H9 (cell line): ENCODE measurements at regions not wholly inside any gene's neighbourhood (a gene's known extent, or its start where the extent isn't known, plus 50 kb on each side); places are given as distances from the start of the nearest gene placed in this dataset.

Experiments used
- DNase-seq: peaks from one replicate; pipeline ENCODE4 v3.0.0-alpha.2; 2017
- H2AFZ ChIP-seq: one replicate; pipeline ENCODE4 v1.6.1; 2013; ENCODE audit warnings: mild to moderate bottlenecking, low read length, control low read depth, moderate library complexity
- H2AK5ac ChIP-seq: 2 replicates; pipeline ENCODE4 v1.6.1; 2013; ENCODE audit warnings: low read length, control low read depth, mixed read lengths; ENCODE audit not compliant: insufficient read length
- H2BK120ac ChIP-seq: one replicate; pipeline ENCODE4 v1.6.1; 2013; ENCODE audit warnings: low read depth, mild to moderate bottlenecking, low read length, control low read depth, inconsistent platforms; ENCODE audit not compliant: poor library complexity, severe bottlenecking
- H2BK12ac ChIP-seq: 2 replicates; pipeline ENCODE4 v1.6.1; 2013; ENCODE audit warnings: low read length, control low read depth, mixed read lengths, low read depth; ENCODE audit not compliant: insufficient read length
- H2BK15ac ChIP-seq: 2 replicates; pipeline ENCODE4 v1.6.1; 2013; ENCODE audit warnings: low read depth, low read length, control low read depth
- H2BK20ac ChIP-seq: one replicate; pipeline ENCODE4 v1.6.1; 2013; ENCODE audit warnings: low read depth, mild to moderate bottlenecking, low read length, control low read depth, inconsistent platforms; ENCODE audit not compliant: poor library complexity, severe bottlenecking
- H2BK5ac ChIP-seq: 2 replicates; pipeline ENCODE4 v1.6.1; 2013; ENCODE audit warnings: low read length, control low read depth, mixed read lengths; ENCODE audit not compliant: insufficient read length
- H3K14ac ChIP-seq: 2 replicates; pipeline ENCODE4 v1.6.1; 2013; ENCODE audit warnings: low read length, control low read depth; ENCODE audit not compliant: insufficient read depth
- H3K18ac ChIP-seq: 2 replicates; pipeline ENCODE4 v1.6.1; 2013; ENCODE audit warnings: low read depth, mild to moderate bottlenecking, mixed read lengths, low read length, control low read depth; ENCODE audit not compliant: insufficient read length
- H3K23ac ChIP-seq: 2 replicates; pipeline ENCODE4 v1.6.1; 2013; ENCODE audit warnings: low read length, control low read depth, mixed read lengths, low read depth; ENCODE audit not compliant: insufficient read length
- H3K23me2 ChIP-seq: 2 replicates; pipeline ENCODE4 v1.6.1; 2013; ENCODE audit warnings: low read depth, mild to moderate bottlenecking, mixed read lengths, low read length, control low read depth; ENCODE audit not compliant: insufficient read length, poor library complexity, severe bottlenecking
- H3K27ac ChIP-seq: 2 replicates; pipeline ENCODE4 v1.5.1; 2013; ENCODE audit warnings: low read length, control low read depth, mixed read lengths, low read depth; ENCODE audit not compliant: insufficient read length
- H3K27me3 ChIP-seq: 2 replicates; pipeline ENCODE4 v1.6.1; 2013; ENCODE audit warnings: low read length, control low read depth, inconsistent platforms; ENCODE audit not compliant: insufficient read depth
- H3K4ac ChIP-seq: 2 replicates; pipeline ENCODE4 v1.6.1; 2013; ENCODE audit warnings: low read depth, mild to moderate bottlenecking, control low read depth, inconsistent platforms, low read length, moderate library complexity
- H3K4me1 ChIP-seq: 2 replicates; pipeline ENCODE4 v1.6.1; 2013; ENCODE audit warnings: low read length, control low read depth, inconsistent platforms; ENCODE audit not compliant: insufficient read depth
- H3K4me2 ChIP-seq: 2 replicates; pipeline ENCODE4 v1.6.1; 2013; ENCODE audit warnings: low read length, control low read depth, mixed read lengths; ENCODE audit not compliant: insufficient read length, insufficient read depth
- H3K56ac ChIP-seq: 2 replicates; pipeline ENCODE4 v1.6.1; 2013; ENCODE audit warnings: low read depth, mild to moderate bottlenecking, mixed read lengths, low read length, control low read depth; ENCODE audit not compliant: insufficient read length
- H3K79me1 ChIP-seq: 2 replicates; pipeline ENCODE4 v1.6.1; 2013; ENCODE audit warnings: low read depth, mild to moderate bottlenecking, moderate library complexity, low read length, control low read depth, inconsistent platforms; ENCODE audit not compliant: insufficient read depth, poor library complexity, severe bottlenecking
- H3K79me2 ChIP-seq: 2 replicates; pipeline ENCODE4 v1.6.1; 2013; ENCODE audit warnings: low read length, control low read depth, inconsistent platforms; ENCODE audit not compliant: insufficient read depth
- H3K9ac ChIP-seq: 2 replicates; pipeline ENCODE4 v1.6.1; 2013; ENCODE audit warnings: low read length, control low read depth, mixed read lengths; ENCODE audit not compliant: insufficient read length; ENCODE audit errors: extremely low read depth
- H3K9me3 ChIP-seq: one replicate; pipeline ENCODE4 v1.6.1; 2013; ENCODE audit warnings: low read depth, low read length, inconsistent platforms; ENCODE audit not compliant: control insufficient read depth
- H3T11ph ChIP-seq: one replicate; pipeline ENCODE4 v1.6.1; 2013; ENCODE audit warnings: mild to moderate bottlenecking, low read length, control low read depth, inconsistent platforms
- H4K20me1 ChIP-seq: one replicate; pipeline ENCODE4 v1.6.1; 2013; ENCODE audit not compliant: control insufficient read depth, insufficient read length, insufficient read depth
- H4K5ac ChIP-seq: 2 replicates; pipeline ENCODE4 v1.6.1; 2013; ENCODE audit warnings: low read depth, mild to moderate bottlenecking, mixed read lengths, low read length, control low read depth; ENCODE audit not compliant: insufficient read length
- H4K8ac ChIP-seq: replicated peaks from 2 replicates; pipeline ENCODE4 v1.6.1; 2013; ENCODE audit warnings: low read length, control low read depth, mixed read lengths, low read depth; ENCODE audit not compliant: insufficient read length
- H4K91ac ChIP-seq: 2 replicates; pipeline ENCODE4 v1.6.1; 2013; ENCODE audit warnings: low read depth, mild to moderate bottlenecking, moderate library complexity, mixed read lengths, low read length, control low read depth; ENCODE audit not compliant: insufficient read length
- H3K27ac Mint-ChIP-seq, 3 experiments: 2 replicates in 2 of 3; 3 replicates in 1 of 3; pipeline ENCODE4 v1.8.0; 2020 to 2021; ENCODE audit warnings: mixed read lengths in 3 of 3, mild to moderate bottlenecking in 1 of 3, moderate library complexity in 1 of 3
- H3K27me3 Mint-ChIP-seq: 2 replicates; pipeline ENCODE4 v1.8.0; 2021; ENCODE audit warnings: low read depth, mild to moderate bottlenecking, moderate library complexity, mixed read lengths
- H3K36me3 Mint-ChIP-seq, 3 experiments: 2 replicates in 2 of 3; 3 replicates in 1 of 3; pipeline ENCODE4 v1.8.0; 2020 to 2021; ENCODE audit warnings: low read depth in 3 of 3, mixed read lengths in 3 of 3; ENCODE audit not compliant: insufficient read depth in 1 of 3
- H3K4me1 Mint-ChIP-seq, 2 experiments: 2 replicates each; pipeline ENCODE4 v1.8.0; 2020; ENCODE audit warnings: mixed read lengths in 2 of 2
- H3K4me3 Mint-ChIP-seq, 2 experiments: 2 replicates in 1 of 2; 3 replicates in 1 of 2; pipeline ENCODE4 v1.8.0; 2020 to 2021; ENCODE audit warnings: mild to moderate bottlenecking in 2 of 2, mixed read lengths in 2 of 2, moderate library complexity in 1 of 2
- H3K9me3 Mint-ChIP-seq, 2 experiments: 2 replicates in 1 of 2; 3 replicates in 1 of 2; pipeline ENCODE4 v1.8.0; 2020; ENCODE audit warnings: mild to moderate bottlenecking in 2 of 2, mixed read lengths in 2 of 2, moderate library complexity in 1 of 2
- WGBS: extraction: QIAGEN DNeasy Blood & Tissue Kit; methylation state at CpG from one replicate; pipeline ENCODE4 v1.1.7; 2013; ENCODE audit warnings: missing lambda C conversion rate, low lambda C conversion rate, mixed read lengths; ENCODE audit not compliant: insufficient read length; ENCODE audit errors: extremely low coverage; 5-methylcytosine and 5-hydroxymethylcytosine counted together
- TF ChIP-seq, protein P1 (sequence below): fragments of 200-600 bp; sonication (generic); conservative IDR thresholded peaks from 3 replicates; pipeline ENCODE4 v1.8.0; 2021; ENCODE audit warnings: antibody characterized with exemption, mild to moderate bottlenecking

DNA sequence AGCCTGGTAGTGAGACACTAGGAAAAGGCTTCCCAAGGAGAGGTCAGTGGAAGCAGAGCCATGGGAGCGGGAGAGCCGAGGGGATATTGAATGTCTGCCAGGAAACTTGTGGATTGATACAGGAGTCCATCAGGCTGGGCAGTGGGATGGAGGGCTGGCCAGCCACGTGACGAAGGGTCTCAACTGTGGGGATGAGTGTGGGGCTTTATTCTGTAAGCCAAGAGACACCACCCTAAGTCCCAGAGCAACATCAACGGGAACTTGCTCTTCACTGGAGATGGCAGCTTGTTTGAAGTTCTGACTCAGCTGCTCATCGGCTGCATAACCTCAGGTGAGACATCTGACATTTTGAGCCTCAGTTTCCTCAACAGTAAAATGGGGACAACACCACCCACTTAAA lies 197.8 kb downstream of the VRK1 start:
- no peak overlapping the region for H2BK5ac ChIP-seq
- no peak overlapping the region for H3K56ac ChIP-seq
- H3K27me3 ChIP-seq, result no peaks in the 10 kb centered on the region
- H3K79me2 ChIP-seq, result no peaks in the 10 kb centered on the region
- Mint-ChIP-seq H3K9me3 (peaks cover 0 to 6% of the 10 kb centered on the region in 2 experiments; a peak in 2 of 5 replicates), H3K4me1 (peaks cover 4 to 7% of the 10 kb centered on the region in 2 experiments; a peak in 2 of 4 replicates), H3K27me3 (no peaks in the 10 kb centered on the region; the same call in 1 of the 2 replicates), H3K4me3 (no peak overlapping the region), H3K36me3 (no peaks in the 10 kb centered on the region), H3K27ac (0 out of 7 replicates have a peak overlapping the region, but pooled peaks of 1 of the 3 experiments have one; percentile 33)
- no peaks in the 10 kb centered on the region for H3K23me2 ChIP-seq
- no peak overlapping the region for H2AFZ ChIP-seq
- no peak overlapping the region for H4K5ac ChIP-seq
- no peak overlapping the region for H3K14ac ChIP-seq
- no peak overlapping the region for H3K9ac ChIP-seq
- H2BK12ac ChIP-seq, result no peak overlapping the region
- H3K18ac ChIP-seq, result no peak overlapping the region
- H2BK15ac ChIP-seq, result no peak overlapping the region
- no CpG with 5 or more reads among the region's 6 CpGs for WGBS
- no peak overlapping the region for H4K8ac ChIP-seq
- H3K23ac ChIP-seq, result no peak overlapping the region
- H4K91ac ChIP-seq, result no peak overlapping the region
- H3K4me1 ChIP-seq, result no peaks in the 10 kb centered on the region
- no peak overlapping the region for H3K4ac ChIP-seq
- no peak overlapping the region for H2AK5ac ChIP-seq
- no peak overlapping the region for H2BK20ac ChIP-seq
- H3T11ph ChIP-seq, result no peak overlapping the region
- H3K9me3 ChIP-seq, result no peaks in the 10 kb centered on the region
- H3K27ac ChIP-seq, result no peak overlapping the region
- H3K79me1 ChIP-seq, result no peaks in the 10 kb centered on the region
- no peaks in the 10 kb centered on the region for H4K20me1 ChIP-seq
- TF ChIP-seq, protein P1, sequence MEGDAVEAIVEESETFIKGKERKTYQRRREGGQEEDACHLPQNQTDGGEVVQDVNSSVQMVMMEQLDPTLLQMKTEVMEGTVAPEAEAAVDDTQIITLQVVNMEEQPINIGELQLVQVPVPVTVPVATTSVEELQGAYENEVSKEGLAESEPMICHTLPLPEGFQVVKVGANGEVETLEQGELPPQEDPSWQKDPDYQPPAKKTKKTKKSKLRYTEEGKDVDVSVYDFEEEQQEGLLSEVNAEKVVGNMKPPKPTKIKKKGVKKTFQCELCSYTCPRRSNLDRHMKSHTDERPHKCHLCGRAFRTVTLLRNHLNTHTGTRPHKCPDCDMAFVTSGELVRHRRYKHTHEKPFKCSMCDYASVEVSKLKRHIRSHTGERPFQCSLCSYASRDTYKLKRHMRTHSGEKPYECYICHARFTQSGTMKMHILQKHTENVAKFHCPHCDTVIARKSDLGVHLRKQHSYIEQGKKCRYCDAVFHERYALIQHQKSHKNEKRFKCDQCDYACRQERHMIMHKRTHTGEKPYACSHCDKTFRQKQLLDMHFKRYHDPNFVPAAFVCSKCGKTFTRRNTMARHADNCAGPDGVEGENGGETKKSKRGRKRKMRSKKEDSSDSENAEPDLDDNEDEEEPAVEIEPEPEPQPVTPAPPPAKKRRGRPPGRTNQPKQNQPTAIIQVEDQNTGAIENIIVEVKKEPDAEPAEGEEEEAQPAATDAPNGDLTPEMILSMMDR, result no peak
- no peak for DNase-seq
- no peak overlapping the region for H3K4me2 ChIP-seq
- H2BK120ac ChIP-seq, result no peak overlapping the region
